ENCODE measurements at regions not wholly inside any gene's neighbourhood (a gene's known extent, or its start where the extent isn't known, plus 50 kb on each side); places are given as distances from the start of the nearest gene placed in this dataset.

DNA sequence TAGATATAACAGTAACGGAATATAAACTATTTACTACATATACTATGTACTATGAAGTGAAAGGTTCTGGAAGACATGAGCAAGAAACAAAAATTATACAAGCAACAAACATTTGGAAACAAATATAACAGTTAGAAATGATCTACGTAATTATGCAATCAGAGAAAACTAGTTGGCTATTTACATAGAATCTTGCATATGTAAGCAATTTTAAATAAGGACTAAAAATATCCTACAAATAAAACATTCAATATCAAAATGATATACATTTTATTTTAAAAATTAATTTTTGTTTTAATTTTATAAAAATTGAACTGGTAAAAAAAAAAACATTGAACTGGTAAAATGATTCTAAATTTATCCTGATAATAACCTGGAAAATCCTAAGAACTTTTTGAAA is 642.5 kb upstream of the PCDH10 start:
- in situ Hi-C loops (cut with HindIII; ENCODE audit: low sequenced_read_pairs) = no loop called here

DNA sequence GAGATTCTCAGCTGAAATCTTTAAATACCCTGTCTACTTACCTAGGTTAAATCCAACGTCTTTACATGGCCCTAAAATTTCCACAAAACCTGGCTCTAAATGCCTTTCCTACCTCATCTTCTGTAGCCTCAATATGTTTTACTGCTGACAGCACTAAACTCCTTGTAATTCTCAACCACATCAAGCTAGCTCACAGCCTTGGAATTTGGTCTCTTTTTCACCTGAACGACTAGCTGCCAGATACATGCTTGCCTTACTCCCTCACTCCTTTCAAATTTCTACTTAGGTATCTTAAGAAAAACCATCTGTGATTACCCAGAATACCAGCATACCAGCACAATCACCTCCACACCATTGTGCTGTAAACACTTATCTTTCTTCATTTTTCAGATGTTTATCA is 635.6 kb upstream of the PCDH10 start:
- in situ Hi-C loops (cut with HindIII; ENCODE audit: low sequenced_read_pairs) = no loop called here

DNA sequence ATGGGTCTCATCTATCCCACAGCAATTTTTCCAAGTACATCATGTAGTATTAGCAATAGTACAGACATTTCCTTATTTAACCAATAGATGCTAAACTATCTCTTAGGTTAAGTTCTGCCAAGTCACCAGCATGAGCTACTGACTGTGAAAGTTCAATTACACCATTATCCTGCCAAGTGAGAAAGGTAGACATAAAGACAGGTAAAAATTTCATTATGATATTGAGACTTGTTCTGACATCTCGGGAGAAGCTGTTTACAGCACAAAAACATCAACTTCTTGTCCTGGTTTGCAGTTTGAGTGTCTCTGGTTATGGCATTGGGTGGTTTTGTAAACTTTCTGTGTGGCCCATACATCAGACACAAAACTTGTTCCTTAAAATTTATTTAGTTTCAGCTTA is 622.4 kb upstream of the PCDH10 start:
- in situ Hi-C loops (cut with HindIII; ENCODE audit: low sequenced_read_pairs) = no loop called here

GRCh38 chr4:132527817-132528216 is 621.3 kb upstream of the PCDH10 start:
- in situ Hi-C loops (cut with HindIII; ENCODE audit: low sequenced_read_pairs) = no loop called here

DNA sequence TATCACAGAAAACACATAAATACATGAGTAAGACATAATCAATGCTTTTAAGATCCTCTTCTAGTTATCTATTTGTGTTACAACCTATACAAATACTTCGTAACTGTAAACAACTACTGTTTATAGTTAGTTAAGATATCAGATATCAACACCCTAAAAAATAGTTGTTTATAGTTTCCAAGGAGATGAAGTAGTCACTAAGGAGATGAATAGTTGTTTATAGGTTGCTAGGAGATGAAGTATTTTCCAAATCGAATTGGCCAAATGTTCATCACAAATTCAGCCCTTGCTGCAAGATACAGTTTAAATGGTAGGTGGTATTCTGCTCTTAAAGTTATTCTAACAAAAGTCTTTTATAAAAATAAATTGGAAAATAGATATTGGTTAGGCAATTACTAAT is 618.2 kb upstream of the PCDH10 start:
- in situ Hi-C loops (cut with HindIII; ENCODE audit: low sequenced_read_pairs) = no loop called here

DNA sequence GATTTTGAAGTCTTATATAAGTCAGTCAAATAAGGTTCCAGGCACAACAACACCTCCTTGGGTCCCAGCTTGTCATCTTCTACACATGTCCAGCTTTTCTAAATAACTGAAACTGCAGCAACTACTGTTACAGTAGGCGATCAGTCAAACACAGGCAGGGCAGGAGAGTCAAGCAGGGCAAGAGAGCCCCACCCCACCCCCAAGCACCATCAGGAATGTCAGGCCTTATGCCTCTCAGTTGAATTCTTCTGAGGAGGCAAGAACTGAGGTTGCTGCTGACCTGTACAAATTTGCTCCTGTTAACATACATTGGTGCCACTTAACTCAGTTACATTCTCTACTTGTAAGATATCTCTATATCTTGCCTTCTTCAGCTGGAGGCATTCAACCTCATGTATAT is 608.8 kb upstream of the PCDH10 start:
- in situ Hi-C loops (cut with HindIII; ENCODE audit: low sequenced_read_pairs) = no loop called here

- in situ Hi-C loops (cut with HindIII; ENCODE audit: low sequenced_read_pairs) = no loop called here
Observed at GRCh38 chr4:132540797-132541196, 608.3 kb upstream of the PCDH10 start.

GRCh38 chr4:132542228-132542627 is 606.9 kb upstream of the PCDH10 start:
- in situ Hi-C loops (cut with HindIII; ENCODE audit: low sequenced_read_pairs) = no loop called here

DNA sequence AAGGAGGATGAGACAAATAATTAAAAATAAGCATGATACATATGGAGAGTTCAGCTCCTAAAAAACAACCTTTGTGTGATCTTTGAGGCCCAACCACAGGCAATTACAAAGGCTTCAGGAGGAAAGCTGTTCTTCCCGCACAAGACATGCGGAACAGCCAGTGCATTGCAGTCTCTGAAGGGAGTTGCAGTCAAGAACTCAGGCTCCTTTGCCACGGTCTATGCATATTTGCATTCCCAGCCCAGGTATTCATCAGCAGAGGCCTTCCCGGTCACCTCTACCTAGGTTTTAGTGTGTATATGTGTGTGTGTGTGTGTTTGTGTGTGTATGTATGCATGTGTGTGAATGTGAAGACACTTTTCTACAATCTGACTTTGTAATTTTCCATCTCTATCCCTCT is 600.6 kb upstream of the PCDH10 start:
- in situ Hi-C loops (cut with HindIII; ENCODE audit: low sequenced_read_pairs) = no loop called here

GRCh38 chr4:132556316-132556715 is 592.8 kb upstream of the PCDH10 start:
- in situ Hi-C loops (cut with HindIII; ENCODE audit: low sequenced_read_pairs) = no loop called here

DNA sequence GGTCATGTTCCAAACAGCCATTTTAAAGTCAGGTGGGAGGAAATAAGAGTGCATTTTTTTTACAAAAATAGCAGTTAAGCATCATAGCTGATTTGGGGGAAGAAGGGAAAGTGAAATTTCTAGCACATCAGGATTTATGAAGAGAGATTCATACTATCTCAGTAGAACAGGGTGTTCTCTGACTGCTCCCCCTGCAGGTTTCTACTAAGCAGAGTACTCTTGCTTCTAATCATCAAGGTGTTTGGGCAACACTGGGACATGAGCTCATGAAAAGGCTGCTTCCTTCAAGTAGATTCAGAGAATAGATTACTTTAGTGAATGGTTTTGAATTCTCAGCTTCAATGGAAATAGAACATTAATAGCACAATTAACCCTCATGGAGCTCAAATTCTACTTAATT is 591.4 kb upstream of the PCDH10 start:
- in situ Hi-C loops (cut with HindIII; ENCODE audit: low sequenced_read_pairs) = no loop called here

DNA sequence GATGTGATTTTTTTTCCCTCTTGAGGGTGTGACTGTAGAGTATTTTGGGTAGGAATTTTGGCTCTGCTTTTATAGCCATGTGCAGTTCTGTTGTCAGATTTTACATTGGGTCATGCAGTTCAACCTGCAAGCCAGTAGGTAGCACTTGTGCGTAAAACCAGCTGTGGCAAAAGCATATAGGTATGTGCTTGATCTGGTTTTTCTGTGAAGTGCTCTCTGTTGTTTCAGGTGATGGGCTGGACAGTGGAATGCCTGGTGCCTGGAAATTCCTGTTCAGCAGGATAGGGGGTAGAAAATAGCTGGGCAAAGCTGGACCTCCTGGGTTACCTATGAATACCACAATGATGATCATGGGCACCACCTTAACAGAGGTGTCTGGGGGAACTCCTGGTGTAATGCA is 584.2 kb upstream of the PCDH10 start:
- in situ Hi-C loops (cut with HindIII; ENCODE audit: low sequenced_read_pairs) = no loop called here

DNA sequence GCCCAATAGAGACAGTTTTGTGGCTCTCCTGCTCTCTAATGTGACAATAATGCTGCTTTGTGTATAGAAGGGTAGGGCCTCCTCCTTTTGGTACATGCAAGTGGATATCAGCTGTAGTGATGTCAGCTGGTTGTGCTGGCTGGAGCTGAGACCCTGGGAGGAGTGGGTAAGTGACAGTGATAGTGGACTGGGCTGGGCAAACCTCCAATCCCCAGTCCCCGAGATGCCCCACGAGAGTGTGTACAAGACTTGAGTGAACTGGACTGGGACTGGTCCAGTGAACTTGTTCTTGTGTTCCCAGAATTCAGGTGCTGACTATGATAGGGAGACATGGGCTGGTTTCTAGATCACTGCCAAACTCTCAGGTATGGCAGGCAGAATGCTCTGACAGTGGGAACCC is 583.6 kb upstream of the PCDH10 start:
- in situ Hi-C loops (cut with HindIII; ENCODE audit: low sequenced_read_pairs) = no loop called here

- in situ Hi-C loops (cut with HindIII; ENCODE audit: low sequenced_read_pairs) = no loop called here
Observed at GRCh38 chr4:132572210-132572609, 576.9 kb upstream of the PCDH10 start.

GRCh38 chr4:132587626-132588025 is 561.5 kb upstream of the PCDH10 start:
- in situ Hi-C loops (cut with HindIII; ENCODE audit: low sequenced_read_pairs) = no loop called here

GRCh38 chr4:132592340-132592739 is 556.8 kb upstream of the PCDH10 start:
- in situ Hi-C loops (cut with HindIII; ENCODE audit: low sequenced_read_pairs) = no loop called here

GRCh38 chr4:132592850-132593249 is 556.2 kb upstream of the PCDH10 start:
- in situ Hi-C loops (cut with HindIII; ENCODE audit: low sequenced_read_pairs) = no loop called here

- in situ Hi-C loops (cut with HindIII; ENCODE audit: low sequenced_read_pairs) = no loop called here
Observed at GRCh38 chr4:132593717-132594400, 555.2 kb upstream of the PCDH10 start.

GRCh38 chr4:132596186-132596585 is 552.9 kb upstream of the PCDH10 start:
- in situ Hi-C loops (cut with HindIII; ENCODE audit: low sequenced_read_pairs) = no loop called here

GRCh38 chr4:132605551-132605950 is 543.5 kb upstream of the PCDH10 start:
- in situ Hi-C loops (cut with HindIII; ENCODE audit: low sequenced_read_pairs) = no loop called here

DNA sequence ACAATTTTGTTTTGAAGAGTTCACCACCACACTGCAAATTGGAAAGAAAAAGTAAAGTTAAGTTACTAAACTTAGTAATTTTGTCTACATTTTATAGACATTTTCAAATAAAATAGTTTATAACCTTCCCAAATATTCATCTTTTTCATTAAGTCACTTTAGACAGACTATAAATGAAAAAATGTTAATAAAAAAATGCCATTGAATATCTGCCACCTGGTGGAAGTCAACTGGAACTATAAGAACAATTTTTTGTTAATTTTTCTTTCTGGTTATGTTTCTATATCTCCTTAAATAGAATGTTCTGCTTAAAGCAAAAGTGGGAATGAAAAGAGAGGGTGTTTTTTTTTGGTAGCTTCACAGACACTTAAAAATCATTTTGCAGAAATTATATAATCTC is 534.4 kb upstream of the PCDH10 start:
- in situ Hi-C loops (cut with HindIII; ENCODE audit: low sequenced_read_pairs) = no loop called here

GRCh38 chr4:132619968-132620367 is 529.1 kb upstream of the PCDH10 start:
- in situ Hi-C loops (cut with HindIII; ENCODE audit: low sequenced_read_pairs) = no loop called here
